ENCODE measurements at regions not wholly inside any gene's neighbourhood (a gene's known extent, or its start where the extent isn't known, plus 50 kb on each side); places are given as distances from the start of the nearest gene placed in this dataset.
A peak's percentile ranks its signal among the peaks of the same experiment; 100 is the strongest.

DNA sequence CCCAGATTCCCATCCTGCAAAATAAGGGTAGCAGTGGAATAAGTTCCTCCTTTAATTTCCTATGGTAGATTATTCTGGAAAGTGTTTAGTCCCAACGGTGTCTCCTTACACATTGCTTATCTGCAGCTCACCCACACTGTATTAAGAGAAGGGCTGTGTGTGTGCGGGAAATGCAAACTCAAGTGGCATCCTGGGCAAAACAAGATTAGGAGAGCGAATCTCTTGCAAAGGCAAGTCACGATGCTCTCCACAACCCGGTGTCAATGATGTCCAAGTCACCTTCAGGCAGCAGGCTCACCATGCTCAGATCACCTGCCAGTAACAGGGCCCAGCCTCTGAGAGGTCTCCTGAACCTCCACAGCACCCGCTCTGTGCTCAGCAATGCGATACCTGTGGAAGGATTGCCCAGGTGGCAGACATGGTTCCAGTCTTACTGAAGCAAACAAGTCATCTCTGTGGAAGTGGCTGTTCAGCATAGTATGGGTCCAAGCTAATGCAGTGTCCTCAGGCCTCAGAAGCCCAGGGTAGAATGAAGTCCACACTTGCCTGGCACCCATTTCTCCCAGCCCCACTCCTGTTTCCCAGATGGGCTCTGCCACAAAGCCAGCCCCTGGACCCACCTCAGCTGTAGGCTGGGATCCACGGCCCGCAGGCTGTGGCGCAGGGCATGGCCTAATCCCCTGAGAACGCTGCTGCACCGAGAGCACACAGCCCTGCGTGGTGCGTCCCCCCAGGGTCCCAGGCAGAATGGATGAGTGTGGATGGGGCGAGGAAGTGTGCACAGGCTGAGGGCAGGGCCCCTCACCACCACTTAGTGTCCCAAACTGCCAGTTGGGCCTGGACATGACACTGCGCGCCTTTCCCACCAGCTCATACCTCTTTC, 101.2 kb downstream of the PXDC1 start:
- no peaks in the 10 kb centered on the region for H3K4me1 ChIP-seq (ENCODE audit: insufficient read depth, low read length)
- DNase-seq, result no peak
- Mint-ChIP-seq H3K4me3 (no peak overlapping the region), H3K4me1 (no peaks in the 10 kb centered on the region), H3K9me3 (no peaks in the 10 kb centered on the region), H3K36me3 (no peaks in the 10 kb centered on the region), H3K27ac (peak overlapping the region in 1 of 8 donors; percentile 9), H3K27me3 (peaks cover 3 to 35% of the 10 kb centered on the region in 2 donors)
- H3K4me3 ChIP-seq (ENCODE audit: low read length), result no peak overlapping the region
- no peaks in the 10 kb centered on the region for H3K27me3 ChIP-seq (ENCODE audit: insufficient read depth, low read length, poor library complexity, severe bottlenecking)
- H3K27ac ChIP-seq (ENCODE audit: low read depth, low read length), result peak overlapping the region; percentile 54
- ChIA-PET POLR2A (no interaction called here), CTCF (no interaction called here)
- H3K9me3 ChIP-seq (ENCODE audit: low read length), result no peaks in the 10 kb centered on the region
- no peaks in the 10 kb centered on the region for H3K36me3 ChIP-seq (ENCODE audit: insufficient read depth, low read length)

DNA sequence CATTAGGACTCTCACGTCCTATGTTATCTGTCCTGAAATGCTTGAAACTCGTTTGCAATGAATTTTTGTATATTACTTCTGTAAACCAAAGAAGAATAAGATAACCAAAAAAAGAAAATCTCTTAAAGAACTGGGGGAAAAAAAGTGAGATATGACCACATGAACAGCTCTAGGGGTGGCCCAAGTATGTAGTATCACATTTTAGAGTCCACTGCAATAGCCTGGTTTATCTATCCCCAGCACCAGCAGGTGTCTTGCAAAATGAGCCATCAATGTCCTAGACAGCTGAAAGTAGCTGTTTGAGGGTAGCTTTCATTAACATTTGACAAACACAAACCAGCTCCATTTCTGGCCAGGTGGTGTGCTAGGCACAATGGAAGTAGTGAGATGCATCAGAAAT, 102.8 kb downstream of the PXDC1 start:
- no peaks in the 10 kb centered on the region for H3K9me3 ChIP-seq (ENCODE audit: low read length)
- Mint-ChIP-seq H3K27ac (no peak overlapping the region), H3K27me3 (peaks cover 1 to 34% of the 10 kb centered on the region in 2 donors), H3K36me3 (no peaks in the 10 kb centered on the region), H3K9me3 (no peaks in the 10 kb centered on the region), H3K4me1 (no peaks in the 10 kb centered on the region), H3K4me3 (no peak overlapping the region)
- DNase-seq, result no peak
- no peaks in the 10 kb centered on the region for H3K36me3 ChIP-seq (ENCODE audit: insufficient read depth, low read length)
- H3K4me1 ChIP-seq (ENCODE audit: insufficient read depth, low read length), result no peaks in the 10 kb centered on the region
- no peak overlapping the region for H3K4me3 ChIP-seq (ENCODE audit: low read length)
- ChIA-PET CTCF (no interaction called here), POLR2A (no interaction called here)
- no peak overlapping the region for H3K27ac ChIP-seq (ENCODE audit: low read depth, low read length)
- no peaks in the 10 kb centered on the region for H3K27me3 ChIP-seq (ENCODE audit: insufficient read depth, low read length, poor library complexity, severe bottlenecking)

DNA sequence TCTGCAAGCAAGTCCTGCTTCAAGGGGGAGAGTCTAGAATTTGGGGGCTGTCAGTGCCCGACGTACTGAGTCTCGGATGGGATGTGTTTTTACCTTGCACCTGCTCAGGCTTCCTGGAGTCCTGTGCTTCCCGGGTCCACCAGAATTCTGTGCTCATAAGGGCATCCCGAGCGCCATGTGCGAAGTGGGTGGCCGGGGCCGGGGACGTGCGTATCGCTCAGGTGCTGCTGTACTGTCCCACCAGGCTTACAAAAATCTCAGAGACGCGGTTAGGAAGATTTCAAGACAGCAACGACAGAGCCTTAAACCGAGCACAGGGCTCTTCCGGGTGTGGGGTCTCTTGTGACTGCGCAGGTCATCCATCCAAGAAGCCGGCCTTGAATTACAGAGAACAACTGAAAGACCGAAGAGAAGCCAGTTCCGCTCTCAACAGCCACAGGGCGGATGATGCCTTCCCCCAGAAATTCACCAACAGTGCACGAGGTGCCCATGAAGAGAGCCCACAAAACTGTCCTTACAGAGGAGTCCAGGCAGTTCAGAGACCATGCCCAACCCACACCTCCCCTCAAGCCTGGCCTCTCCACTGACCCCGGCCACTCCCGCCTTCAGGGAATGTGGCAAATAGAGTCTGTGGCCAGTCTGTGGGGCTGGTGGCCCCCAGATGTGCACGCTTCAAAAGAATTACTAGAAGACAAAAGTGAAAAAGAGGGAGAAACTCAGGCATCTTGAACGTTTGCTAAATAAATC, 104.7 kb downstream of the PXDC1 start:
- no peak overlapping the region for H3K4me3 Mint-ChIP-seq
- no peaks in the 10 kb centered on the region for H3K4me1 Mint-ChIP-seq
- H3K4me3 ChIP-seq (ENCODE audit: low read length), result no peak overlapping the region
- H3K9me3 Mint-ChIP-seq, result no peaks in the 10 kb centered on the region
- no peak for DNase-seq
- ChIA-PET CTCF (no interaction called here), POLR2A (no interaction called here)
- H3K36me3 Mint-ChIP-seq, result no peaks in the 10 kb centered on the region
- no peaks in the 10 kb centered on the region for H3K36me3 ChIP-seq (ENCODE audit: insufficient read depth, low read length)
- no peak overlapping the region for H3K27ac Mint-ChIP-seq
- no peaks in the 10 kb centered on the region for H3K9me3 ChIP-seq (ENCODE audit: low read length)
- H3K27me3 Mint-ChIP-seq, result peaks cover 6 to 30% of the 10 kb centered on the region in 2 donors
- H3K27me3 ChIP-seq (ENCODE audit: insufficient read depth, low read length, poor library complexity, severe bottlenecking), result no peaks in the 10 kb centered on the region
- H3K4me1 ChIP-seq (ENCODE audit: insufficient read depth, low read length), result no peaks in the 10 kb centered on the region
- H3K27ac ChIP-seq (ENCODE audit: low read depth, low read length), result no peak overlapping the region

DNA sequence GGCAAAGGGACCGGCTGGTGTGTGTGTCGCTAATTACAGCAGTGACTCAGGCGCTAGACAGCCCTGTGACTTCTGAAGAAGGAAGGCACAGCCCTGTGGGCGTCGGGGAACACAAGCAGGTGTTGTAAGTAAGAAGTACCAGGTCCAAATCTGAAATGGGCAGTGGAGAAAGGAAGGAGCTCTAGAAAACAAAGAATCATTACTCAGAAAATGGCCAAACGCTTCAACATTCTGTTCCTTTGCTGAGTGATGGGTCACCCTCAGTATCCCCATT, 106.8 kb downstream of the PXDC1 start:
- Histone ChIP-seq H3K9me3 (ENCODE audit: low read length) (no peaks in the 10 kb centered on the region), H3K27me3 (ENCODE audit: insufficient read depth, low read length, poor library complexity, severe bottlenecking) (no peaks in the 10 kb centered on the region), H3K4me3 (ENCODE audit: low read length) (no peak overlapping the region), H3K27ac (ENCODE audit: low read depth, low read length) (no peak overlapping the region), H3K36me3 (ENCODE audit: insufficient read depth, low read length) (no peaks in the 10 kb centered on the region), H3K4me1 (ENCODE audit: insufficient read depth, low read length) (no peaks in the 10 kb centered on the region)
- Mint-ChIP-seq H3K4me3 (no peak overlapping the region), H3K9me3 (peaks cover 0 to 2% (median 0%) of the 10 kb centered on the region in 5 donors), H3K4me1 (no peaks in the 10 kb centered on the region), H3K36me3 (no peaks in the 10 kb centered on the region), H3K27me3 (peaks cover 5 to 27% of the 10 kb centered on the region in 2 donors), H3K27ac (no peak overlapping the region)
- DNase-seq, result no peak
- CTCF ChIA-PET, result no interaction called here
- POLR2A ChIA-PET, result no interaction called here

DNA sequence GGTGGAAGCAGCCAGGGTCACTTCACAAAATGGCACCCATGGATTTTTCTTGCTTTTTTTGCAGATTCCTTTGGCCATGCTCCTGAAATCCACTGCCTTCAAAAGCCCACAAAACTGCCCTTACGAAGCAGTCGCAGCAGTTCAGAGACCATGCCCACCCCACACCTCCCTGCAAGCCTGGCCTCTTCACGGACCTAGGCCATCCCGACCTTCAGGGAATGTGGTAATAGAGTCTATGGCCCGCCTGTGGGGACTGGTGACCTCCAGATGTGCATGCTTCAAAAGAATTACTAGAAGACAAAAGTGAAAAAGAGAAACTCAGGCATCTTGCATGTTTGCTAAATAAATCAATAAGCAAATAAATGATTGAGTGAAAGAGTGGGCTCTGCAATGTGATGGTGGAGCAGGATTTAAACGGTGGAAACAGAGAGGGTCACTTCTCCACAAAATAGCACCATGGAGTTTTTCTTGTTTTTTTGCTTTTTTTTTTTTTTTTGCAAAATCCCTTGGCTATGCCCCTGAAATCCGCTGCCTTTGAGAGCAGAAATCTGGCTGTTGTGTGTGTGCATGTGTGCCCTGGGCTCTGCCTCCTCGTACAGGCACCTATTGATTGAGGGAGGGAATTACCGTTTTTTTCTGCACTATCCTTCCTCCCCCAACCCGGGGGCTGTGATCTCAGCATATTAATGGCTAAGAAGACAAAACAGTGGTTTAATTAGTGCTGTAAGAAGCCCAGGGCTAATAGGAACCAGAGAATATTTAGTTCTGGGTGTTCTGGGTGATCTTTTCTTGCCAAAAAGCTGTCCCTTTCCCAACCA, 107.4 kb downstream of the PXDC1 start:
- no peak overlapping the region for H3K27ac Mint-ChIP-seq
- no peaks in the 10 kb centered on the region for H3K4me1 Mint-ChIP-seq
- no peak overlapping the region for H3K4me3 Mint-ChIP-seq
- H3K4me3 ChIP-seq (ENCODE audit: low read length), result no peak overlapping the region
- H3K4me1 ChIP-seq (ENCODE audit: insufficient read depth, low read length), result no peaks in the 10 kb centered on the region
- H3K27ac ChIP-seq (ENCODE audit: low read depth, low read length), result no peak overlapping the region
- H3K36me3 Mint-ChIP-seq, result no peaks in the 10 kb centered on the region
- peaks cover 0 to 2% (median 0%) of the 10 kb centered on the region in 5 donors for H3K9me3 Mint-ChIP-seq
- ChIA-PET CTCF (no interaction called here), POLR2A (no interaction called here)
- peaks cover 5 to 33% of the 10 kb centered on the region in 2 donors for H3K27me3 Mint-ChIP-seq
- H3K27me3 ChIP-seq (ENCODE audit: insufficient read depth, low read length, poor library complexity, severe bottlenecking), result no peaks in the 10 kb centered on the region
- H3K36me3 ChIP-seq (ENCODE audit: insufficient read depth, low read length), result no peaks in the 10 kb centered on the region
- no peak for DNase-seq
- H3K9me3 ChIP-seq (ENCODE audit: low read length), result no peaks in the 10 kb centered on the region

DNA sequence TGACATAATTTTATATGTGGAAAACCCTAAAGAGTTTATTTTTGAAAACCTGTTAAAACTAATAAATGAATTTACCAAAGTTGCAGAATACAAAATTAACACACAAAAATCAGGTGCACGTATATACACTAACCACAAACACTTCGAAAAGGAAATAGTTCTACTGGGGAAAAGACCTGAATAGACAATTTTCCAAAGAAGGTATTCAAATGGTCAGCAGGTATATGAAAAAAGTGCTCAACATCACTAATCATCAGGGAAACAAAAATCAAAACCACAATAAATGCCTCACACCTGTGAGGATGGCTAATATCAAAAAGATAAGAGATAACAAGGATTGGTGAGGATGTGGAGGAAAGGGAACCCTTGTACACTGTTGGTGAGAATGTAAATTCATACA, 110.6 kb downstream of the PXDC1 start:
- no peak for DNase-seq
- ChIA-PET CTCF (no interaction called here), POLR2A (no interaction called here)
- no peaks in the 10 kb centered on the region for H3K36me3 Mint-ChIP-seq
- no peaks in the 10 kb centered on the region for H3K4me1 Mint-ChIP-seq
- Histone ChIP-seq H3K4me1 (ENCODE audit: insufficient read depth, low read length) (no peaks in the 10 kb centered on the region), H3K9me3 (ENCODE audit: low read length) (no peaks in the 10 kb centered on the region), H3K27ac (ENCODE audit: low read depth, low read length) (no peak overlapping the region), H3K36me3 (ENCODE audit: insufficient read depth, low read length) (no peaks in the 10 kb centered on the region), H3K27me3 (ENCODE audit: insufficient read depth, low read length, poor library complexity, severe bottlenecking) (no peaks in the 10 kb centered on the region), H3K4me3 (ENCODE audit: low read length) (no peak overlapping the region)
- H3K4me3 Mint-ChIP-seq, result no peak overlapping the region
- H3K9me3 Mint-ChIP-seq, result peaks cover 0 to 2% (median 0%) of the 10 kb centered on the region in 5 donors
- no peak overlapping the region for H3K27ac Mint-ChIP-seq
- peaks cover 5 to 35% of the 10 kb centered on the region in 2 donors for H3K27me3 Mint-ChIP-seq

DNA sequence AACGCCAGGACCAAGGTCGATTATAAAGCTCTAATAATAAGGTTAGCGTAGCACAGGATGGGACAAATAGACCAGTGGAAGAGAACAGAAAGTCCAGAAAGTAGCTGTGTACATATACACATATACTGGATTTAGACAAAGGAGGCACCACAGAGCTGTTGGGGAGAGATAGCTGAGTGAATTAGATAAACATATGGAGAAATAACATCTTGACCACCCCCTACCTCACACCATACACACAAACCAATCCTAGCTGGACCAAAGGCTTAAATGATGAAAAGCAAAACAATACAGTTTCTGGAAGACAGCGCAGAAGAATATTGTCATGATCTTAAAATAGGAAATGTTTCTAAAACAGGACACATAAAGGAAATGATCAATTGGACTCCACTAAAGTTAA, 112.9 kb downstream of the PXDC1 start:
- H3K27ac ChIP-seq (ENCODE audit: low read depth, low read length), result no peak overlapping the region
- POLR2A ChIA-PET, result no interaction called here
- peaks cover 6 to 22% of the 10 kb centered on the region in 2 donors for H3K27me3 Mint-ChIP-seq
- CTCF ChIA-PET, result interaction anchor here (1.0 kb wide), 1 partner anchor 282 kb away, joined by 3 read pairs; no protein-coding TSS in a partner anchor
- no peak overlapping the region for H3K4me3 ChIP-seq (ENCODE audit: low read length)
- peaks cover 0 to 2% (median 0%) of the 10 kb centered on the region in 5 donors for H3K9me3 Mint-ChIP-seq
- no peaks in the 10 kb centered on the region for H3K9me3 ChIP-seq (ENCODE audit: low read length)
- DNase-seq, result no peak
- H3K27me3 ChIP-seq (ENCODE audit: insufficient read depth, low read length, poor library complexity, severe bottlenecking), result no peaks in the 10 kb centered on the region
- no peak overlapping the region for H3K27ac Mint-ChIP-seq
- H3K4me3 Mint-ChIP-seq, result no peak overlapping the region
- H3K4me1 Mint-ChIP-seq, result no peaks in the 10 kb centered on the region
- H3K4me1 ChIP-seq (ENCODE audit: insufficient read depth, low read length), result no peaks in the 10 kb centered on the region
- no peaks in the 10 kb centered on the region for H3K36me3 ChIP-seq (ENCODE audit: insufficient read depth, low read length)
- H3K36me3 Mint-ChIP-seq, result no peaks in the 10 kb centered on the region

GRCh38 chr6:3636060-3636459, 115.5 kb downstream of the PXDC1 start:
- Histone ChIP-seq H3K36me3 (ENCODE audit: insufficient read depth, low read length) (no peaks in the 10 kb centered on the region), H3K27ac (ENCODE audit: low read depth, low read length) (no peak overlapping the region), H3K4me1 (ENCODE audit: insufficient read depth, low read length) (no peaks in the 10 kb centered on the region), H3K27me3 (ENCODE audit: insufficient read depth, low read length, poor library complexity, severe bottlenecking) (no peaks in the 10 kb centered on the region), H3K4me3 (ENCODE audit: low read length) (no peak overlapping the region), H3K9me3 (ENCODE audit: low read length) (no peaks in the 10 kb centered on the region)
- no peaks in the 10 kb centered on the region for H3K36me3 Mint-ChIP-seq
- peaks cover 2 to 17% of the 10 kb centered on the region in 2 donors for H3K27me3 Mint-ChIP-seq
- peaks cover 0 to 2% (median 0%) of the 10 kb centered on the region in 5 donors for H3K9me3 Mint-ChIP-seq
- DNase-seq, result no peak
- H3K4me1 Mint-ChIP-seq, result no peaks in the 10 kb centered on the region
- ChIA-PET CTCF (no interaction called here), POLR2A (no interaction called here)
- H3K27ac Mint-ChIP-seq, result no peak overlapping the region
- no peak overlapping the region for H3K4me3 Mint-ChIP-seq
